Fibroblast of mammary gland (primary cell): ENCODE measurements at regions not wholly inside any gene's neighbourhood (a gene's known extent, or its start where the extent isn't known, plus 50 kb on each side); places are given as distances from the start of the nearest gene placed in this dataset.

ENCODE experiments used
- DNase-seq: peaks from one replicate; pipeline ENCODE4 v3.0.0-alpha.2; 2010; ENCODE audit warnings: low read depth
- H3K4me3 ChIP-seq: 2 replicates; pipeline ENCODE4 v1.5.1; 2011; ENCODE audit warnings: low read depth, mild to moderate bottlenecking, low read length, moderate library complexity; ENCODE audit not compliant: control insufficient read depth
- TF ChIP-seq, protein P1 (sequence below): conservative IDR thresholded peaks from 2 replicates; pipeline ENCODE4 v1.5.1; 2011; ENCODE audit warnings: low read depth, low read length, inconsistent platforms; ENCODE audit not compliant: control insufficient read depth, insufficient read depth

GRCh38 chr12:28905220-28905955 is 243.7 kb upstream of the FAR2 start:
- TF ChIP-seq, protein P1, sequence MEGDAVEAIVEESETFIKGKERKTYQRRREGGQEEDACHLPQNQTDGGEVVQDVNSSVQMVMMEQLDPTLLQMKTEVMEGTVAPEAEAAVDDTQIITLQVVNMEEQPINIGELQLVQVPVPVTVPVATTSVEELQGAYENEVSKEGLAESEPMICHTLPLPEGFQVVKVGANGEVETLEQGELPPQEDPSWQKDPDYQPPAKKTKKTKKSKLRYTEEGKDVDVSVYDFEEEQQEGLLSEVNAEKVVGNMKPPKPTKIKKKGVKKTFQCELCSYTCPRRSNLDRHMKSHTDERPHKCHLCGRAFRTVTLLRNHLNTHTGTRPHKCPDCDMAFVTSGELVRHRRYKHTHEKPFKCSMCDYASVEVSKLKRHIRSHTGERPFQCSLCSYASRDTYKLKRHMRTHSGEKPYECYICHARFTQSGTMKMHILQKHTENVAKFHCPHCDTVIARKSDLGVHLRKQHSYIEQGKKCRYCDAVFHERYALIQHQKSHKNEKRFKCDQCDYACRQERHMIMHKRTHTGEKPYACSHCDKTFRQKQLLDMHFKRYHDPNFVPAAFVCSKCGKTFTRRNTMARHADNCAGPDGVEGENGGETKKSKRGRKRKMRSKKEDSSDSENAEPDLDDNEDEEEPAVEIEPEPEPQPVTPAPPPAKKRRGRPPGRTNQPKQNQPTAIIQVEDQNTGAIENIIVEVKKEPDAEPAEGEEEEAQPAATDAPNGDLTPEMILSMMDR, result no peak
- DNase-seq, result no peak
- H3K4me3 ChIP-seq, result no peak overlapping the region

GRCh38 chr12:28908646-28909045 is 240.4 kb upstream of the FAR2 start:
- H3K4me3 ChIP-seq, result no peak overlapping the region
- no peak for DNase-seq
- TF ChIP-seq, protein P1, result no peak

- DNase-seq, result peak; percentile 16
- TF ChIP-seq, protein P1, result no peak
- H3K4me3 ChIP-seq, result no peak overlapping the region
Measured at GRCh38 chr12:28909291-28909690, 239.8 kb upstream of the FAR2 start.

DNA sequence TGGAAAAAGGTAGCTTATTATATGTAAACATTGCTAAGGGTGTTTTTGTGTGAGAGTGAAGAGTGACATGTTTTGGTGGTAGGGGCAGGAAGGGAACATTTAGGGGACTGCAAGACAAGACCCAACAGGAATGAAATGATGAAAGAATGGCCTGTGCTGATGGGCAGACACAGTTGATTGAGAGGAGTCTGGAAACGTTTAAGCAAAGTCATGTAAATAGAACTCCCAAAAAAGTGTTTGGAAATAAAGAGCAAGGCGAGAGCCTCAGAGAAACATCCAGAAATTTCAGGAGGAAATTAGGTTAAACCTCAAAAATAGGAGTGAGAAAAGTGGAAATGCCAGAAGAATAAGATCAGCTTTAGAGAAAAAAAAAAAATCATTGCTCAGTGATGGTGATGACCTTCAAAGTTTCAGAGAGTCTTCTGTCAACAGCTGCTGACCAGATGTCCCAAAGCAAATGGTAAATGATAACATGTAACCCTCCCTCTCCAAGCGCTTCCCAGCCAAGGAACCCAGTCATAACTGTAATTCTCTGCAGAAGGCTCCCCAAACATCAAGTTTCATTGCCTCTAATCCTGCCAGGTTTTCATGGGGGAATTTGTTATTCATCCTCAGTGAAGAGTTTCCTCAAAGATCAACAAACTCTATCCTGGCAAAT is 223.2 kb upstream of the FAR2 start:
- no peak overlapping the region for H3K4me3 ChIP-seq
- peak; percentile 96 for DNase-seq
- TF ChIP-seq, protein P1, result no peak

DNA sequence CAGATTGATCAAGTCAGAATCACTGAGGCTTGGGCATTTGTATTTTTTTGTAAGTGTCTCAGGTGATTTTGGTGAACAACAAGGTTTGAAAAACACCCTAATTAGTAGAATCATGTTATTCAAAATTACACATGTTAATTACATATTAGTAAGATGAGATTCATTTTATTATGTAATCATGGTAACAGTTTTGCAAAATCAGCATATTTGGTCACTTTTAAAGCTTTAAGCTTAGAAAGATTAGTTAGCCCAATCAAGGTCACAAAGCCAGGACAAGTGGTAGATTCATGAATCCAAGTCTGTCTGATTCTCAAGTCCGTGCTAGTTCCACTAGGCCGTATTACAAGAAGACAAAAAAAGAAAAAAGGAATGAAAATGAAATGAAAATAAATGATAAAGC is 218.4 kb upstream of the FAR2 start:
- no peak overlapping the region for H3K4me3 ChIP-seq
- DNase-seq, result no peak
- TF ChIP-seq, protein P1, result no peak

DNA sequence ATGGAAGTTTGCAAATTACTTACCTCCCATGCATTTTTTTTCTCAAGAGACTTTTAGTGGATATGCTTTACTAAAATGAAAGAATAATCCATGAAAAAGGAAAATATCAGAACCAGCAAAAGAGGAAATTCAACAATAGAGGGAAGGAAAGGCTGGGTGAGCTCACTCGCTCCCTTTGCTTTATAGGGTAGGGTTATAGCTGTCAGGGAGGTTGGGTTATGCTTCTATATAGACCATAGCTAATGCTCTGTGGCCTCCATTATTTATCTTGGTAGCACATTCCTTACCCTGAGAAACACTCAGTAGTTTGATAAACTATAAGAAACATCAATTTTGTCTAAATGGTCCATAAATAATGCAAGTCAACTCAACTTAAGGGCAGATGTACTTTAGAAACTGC is 215.9 kb upstream of the FAR2 start:
- TF ChIP-seq, protein P1, result no peak

More for the DNA sequence above, 215.9 kb upstream of the FAR2 start:
- no peak for DNase-seq
- H3K4me3 ChIP-seq, result no peak overlapping the region
